GM10266 (cell line): ENCODE measurements at regions not wholly inside any gene's neighbourhood (a gene's known extent, or its start where the extent isn't known, plus 50 kb on each side); places are given as distances from the start of the nearest gene placed in this dataset.

Source experiments
- DNase-seq: peaks from one replicate; pipeline ENCODE4 v3.0.0; 2012; ENCODE audit errors: extremely low spot score
- CTCF ChIP-seq: IDR thresholded peaks from 2 replicates; pipeline ENCODE4 v1.5.1; 2012; ENCODE audit warnings: mild to moderate bottlenecking, low read depth; ENCODE audit not compliant: control insufficient read depth, insufficient read depth; ENCODE audit errors: missing control alignments

- DNase-seq: no peak
- no peak for TF ChIP-seq CTCF
Observed at GRCh38 chr3:94611596-94611995, 548.7 kb downstream of the NSUN3 start.

GRCh38 chr3:94612631-94613030 lies 549.8 kb downstream of the NSUN3 start:
- no peak for TF ChIP-seq CTCF
- no peak for DNase-seq

- DNase-seq: no peak
- TF ChIP-seq CTCF: no peak
Observed at GRCh38 chr3:94614192-94614591, 551.3 kb downstream of the NSUN3 start.

DNA sequence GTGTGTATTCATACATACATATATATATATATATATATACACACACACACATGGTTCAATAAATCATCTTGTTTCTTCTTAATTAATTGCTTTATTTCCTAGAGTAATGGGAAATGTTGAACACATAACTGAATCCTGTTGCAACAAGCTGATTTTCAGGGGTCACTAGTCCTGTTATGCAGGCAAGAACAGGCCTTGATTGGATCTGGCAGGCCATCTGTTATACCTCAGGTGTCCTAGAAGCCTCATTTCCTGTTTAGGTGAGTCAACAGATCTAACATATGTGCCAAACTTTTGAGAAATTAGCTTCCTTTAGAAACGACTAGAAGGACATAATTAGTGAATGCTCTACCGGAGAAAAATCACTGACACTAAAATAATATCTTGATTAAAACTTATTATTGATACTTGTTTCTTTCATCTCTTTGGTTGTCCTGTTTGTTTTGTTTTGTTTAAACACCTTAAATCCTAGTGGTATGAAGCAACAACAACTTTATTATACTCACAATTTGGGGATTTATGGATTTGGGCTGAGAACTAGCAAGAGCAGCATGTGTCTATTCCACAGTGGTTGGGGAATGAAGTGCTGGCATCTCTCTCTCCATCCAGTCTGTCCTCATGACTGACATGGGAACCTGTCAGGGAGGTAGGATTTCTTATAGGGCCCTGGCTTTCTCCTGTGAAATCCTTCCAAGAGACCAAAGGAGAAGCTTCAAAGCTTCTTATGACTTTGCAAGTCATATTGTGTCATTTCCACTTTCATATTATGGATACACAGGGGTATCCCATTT lies 552.6 kb downstream of the NSUN3 start:
- no peak for DNase-seq
- no peak for TF ChIP-seq CTCF

GRCh38 chr3:94616833-94617232 lies 554.0 kb downstream of the NSUN3 start:
- DNase-seq: no peak
- no peak for TF ChIP-seq CTCF

GRCh38 chr3:94617312-94617711 lies 554.5 kb downstream of the NSUN3 start:
- DNase-seq: no peak
- TF ChIP-seq CTCF: no peak

DNA sequence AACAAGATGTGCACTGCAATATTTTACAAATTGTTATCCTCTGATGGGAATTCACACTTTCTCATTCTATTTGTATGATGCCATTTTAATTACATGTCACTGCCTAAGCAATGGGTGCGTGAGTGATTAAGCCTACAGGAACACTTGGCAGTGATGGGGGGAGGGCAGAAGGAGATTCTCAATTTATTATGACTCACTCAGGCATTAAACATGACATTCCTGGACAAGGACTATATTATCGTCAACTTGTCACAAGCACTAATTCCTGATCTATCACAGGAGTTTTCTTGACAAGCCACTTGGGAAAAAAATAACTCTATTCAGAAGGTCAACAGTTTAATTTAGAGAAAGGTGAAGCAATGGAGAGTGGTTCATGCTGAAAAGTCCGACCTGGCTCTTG lies 556.8 kb downstream of the NSUN3 start:
- no peak for TF ChIP-seq CTCF
- no peak for DNase-seq
